GM19238 (cell line): ENCODE measurements at regions not wholly inside any gene's neighbourhood (a gene's known extent, or its start where the extent isn't known, plus 50 kb on each side); places are given as distances from the start of the nearest gene placed in this dataset.
"Not testable (repeated sequence)": the region's sequence is repeated elsewhere in the genome, so short reads cannot be mapped to it uniquely, and the experiment has no call there.

Experiments
- DNase-seq: peaks from one replicate; pipeline ENCODE4 v3.0.0; 2011; ENCODE audit warnings: low spot score; ENCODE audit not compliant: insufficient read length

GRCh38 chr17:52606590-52606989 is 448.1 kb upstream of the CA10 start:
- no peak for DNase-seq

GRCh38 chr17:52606098-52606497 is 447.6 kb upstream of the CA10 start:
- no peak for DNase-seq

GRCh38 chr17:52604105-52604504 is 445.6 kb upstream of the CA10 start:
- DNase-seq, result no peak

GRCh38 chr17:52597452-52598215 is 439.1 kb upstream of the CA10 start:
- not testable (repeated sequence) for DNase-seq

- DNase-seq, result no peak
These were observed 436.0 kb upstream of the CA10 start for GRCh38 chr17:52594516-52594915.

GRCh38 chr17:52546990-52547389 is 388.5 kb upstream of the CA10 start:
- no peak for DNase-seq

- no peak for DNase-seq
These were observed 388.0 kb upstream of the CA10 start for GRCh38 chr17:52546493-52546892.

- DNase-seq, result no peak
These were observed 378.9 kb upstream of the CA10 start for GRCh38 chr17:52537421-52537820.

- no peak for DNase-seq
These were observed 378.0 kb upstream of the CA10 start for GRCh38 chr17:52536489-52536888.

GRCh38 chr17:52532373-52532772 is 373.9 kb upstream of the CA10 start:
- no peak for DNase-seq

GRCh38 chr17:52524096-52524637 is 365.7 kb upstream of the CA10 start:
- DNase-seq, result no peak

GRCh38 chr17:52517176-52517575 is 358.7 kb upstream of the CA10 start:
- DNase-seq, result no peak

- DNase-seq, result no peak
These were observed 357.4 kb upstream of the CA10 start for GRCh38 chr17:52515927-52516326.

GRCh38 chr17:52505601-52506000 is 347.1 kb upstream of the CA10 start:
- DNase-seq, result no peak

GRCh38 chr17:52504081-52504480 is 345.6 kb upstream of the CA10 start:
- no peak for DNase-seq

- DNase-seq, result no peak
These were observed 337.1 kb upstream of the CA10 start for GRCh38 chr17:52495646-52496045.

- no peak for DNase-seq
These were observed 323.8 kb upstream of the CA10 start for GRCh38 chr17:52482271-52482670.

GRCh38 chr17:52477824-52478699 is 319.5 kb upstream of the CA10 start:
- DNase-seq, result no peak

GRCh38 chr17:52476638-52477313 is 318.3 kb upstream of the CA10 start:
- DNase-seq, result no peak

- no peak for DNase-seq
These were observed 312.0 kb upstream of the CA10 start for GRCh38 chr17:52470553-52470952.

GRCh38 chr17:52465407-52465806 is 306.9 kb upstream of the CA10 start:
- DNase-seq, result no peak
